ENCODE measurements at regions not wholly inside any gene's neighbourhood (a gene's known extent, or its start where the extent isn't known, plus 50 kb on each side); places are given as distances from the start of the nearest gene placed in this dataset.

GRCh38 chr2:123958011-123958410 lies 67.1 kb upstream of the CNTNAP5 start:
- Histone ChIP-seq H3K27ac (ENCODE audit: insufficient read depth, low read length) (no peak overlapping the region), H2AFZ (ENCODE audit: low read length) (no peak overlapping the region), H4K20me1 (ENCODE audit: control insufficient read depth, extremely low read depth, insufficient read depth, low read length) (no peaks in the 10 kb centered on the region), H3K4me3 (replicated peaks in 1 of 4; ENCODE audit: control extremely low read depth in 1 of 4, insufficient read depth in 1 of 4, low read depth in 3 of 4, low read length in 4 of 4) (no peak overlapping the region), H3K9me3 (ENCODE audit: control insufficient read depth, insufficient read depth, low read depth, low read length) (no peaks in the 10 kb centered on the region), H3K36me3 (ENCODE audit: control insufficient read depth, insufficient read depth, low read length) (no peaks in the 10 kb centered on the region), H3K4me1 (ENCODE audit: control insufficient read depth, extremely low read depth, insufficient read depth, low read length) (no peaks in the 10 kb centered on the region), H3K27me3 (ENCODE audit: control insufficient read depth, insufficient read depth, low read length) (no peaks in the 10 kb centered on the region), H3K79me2 (ENCODE audit: control insufficient read depth, insufficient read depth, low read length) (no peaks in the 10 kb centered on the region), H3K4me2 (ENCODE audit: extremely low read depth, insufficient read depth, low read length) (no peak overlapping the region), H3K9ac (ENCODE audit: insufficient read depth, low read length) (no peak overlapping the region)
- no peak for DNase-seq (ENCODE audit: low read depth in 2 of 2)
- no peak for TF ChIP-seq CTCF (conservative IDR thresholded peaks at IDR 0.05 in 1 of 2, IDR thresholded peaks at IDR 0.05 in 1 of 2; ENCODE audit: low read depth in 1 of 2, low read length in 2 of 2)
- no peak for TF ChIP-seq EZH2 (IDR thresholded peaks at IDR 0.05; ENCODE audit: low read length, missing control alignments)

GRCh38 chr2:123961576-123961975 lies 63.5 kb upstream of the CNTNAP5 start:
- Histone ChIP-seq H3K36me3 (ENCODE audit: control insufficient read depth, insufficient read depth, low read length) (no peaks in the 10 kb centered on the region), H3K79me2 (ENCODE audit: control insufficient read depth, insufficient read depth, low read length) (no peaks in the 10 kb centered on the region), H3K4me1 (ENCODE audit: control insufficient read depth, extremely low read depth, insufficient read depth, low read length) (no peaks in the 10 kb centered on the region), H3K27ac (ENCODE audit: insufficient read depth, low read length) (no peak overlapping the region), H4K20me1 (ENCODE audit: control insufficient read depth, extremely low read depth, insufficient read depth, low read length) (no peaks in the 10 kb centered on the region), H3K9ac (ENCODE audit: insufficient read depth, low read length) (no peak overlapping the region), H3K4me2 (ENCODE audit: extremely low read depth, insufficient read depth, low read length) (no peak overlapping the region), H3K4me3 (replicated peaks in 1 of 4; ENCODE audit: control extremely low read depth in 1 of 4, insufficient read depth in 1 of 4, low read depth in 3 of 4, low read length in 4 of 4) (no peak overlapping the region), H3K27me3 (ENCODE audit: control insufficient read depth, insufficient read depth, low read length) (no peaks in the 10 kb centered on the region), H3K9me3 (ENCODE audit: control insufficient read depth, insufficient read depth, low read depth, low read length) (no peaks in the 10 kb centered on the region), H2AFZ (ENCODE audit: low read length) (no peak overlapping the region)
- DNase-seq (ENCODE audit: low read depth in 2 of 2) = no peak
- TF ChIP-seq EZH2 (IDR thresholded peaks at IDR 0.05; ENCODE audit: low read length, missing control alignments) = no peak
- no peak for TF ChIP-seq CTCF (conservative IDR thresholded peaks at IDR 0.05 in 1 of 2, IDR thresholded peaks at IDR 0.05 in 1 of 2; ENCODE audit: low read depth in 1 of 2, low read length in 2 of 2)

GRCh38 chr2:123971564-123972318 lies 53.3 kb upstream of the CNTNAP5 start:
- no peaks in the 10 kb centered on the region for H3K27me3 ChIP-seq (ENCODE audit: control insufficient read depth, insufficient read depth, low read length)
- no peaks in the 10 kb centered on the region for H3K4me1 ChIP-seq (ENCODE audit: control insufficient read depth, extremely low read depth, insufficient read depth, low read length)
- TF ChIP-seq EZH2 (IDR thresholded peaks at IDR 0.05; ENCODE audit: low read length, missing control alignments) = no peak
- no peak for TF ChIP-seq CTCF (conservative IDR thresholded peaks at IDR 0.05 in 1 of 2, IDR thresholded peaks at IDR 0.05 in 1 of 2; ENCODE audit: low read depth in 1 of 2, low read length in 2 of 2)
- no peaks in the 10 kb centered on the region for H4K20me1 ChIP-seq (ENCODE audit: control insufficient read depth, extremely low read depth, insufficient read depth, low read length)
- H3K36me3 ChIP-seq (ENCODE audit: control insufficient read depth, insufficient read depth, low read length) = no peaks in the 10 kb centered on the region
- no peak for DNase-seq (ENCODE audit: low read depth in 2 of 2)
- no peak overlapping the region for H3K4me2 ChIP-seq (ENCODE audit: extremely low read depth, insufficient read depth, low read length)
- H2AFZ ChIP-seq (ENCODE audit: low read length) = no peak overlapping the region
- no peak overlapping the region for H3K4me3 ChIP-seq (replicated peaks in 1 of 4; ENCODE audit: control extremely low read depth in 1 of 4, insufficient read depth in 1 of 4, low read depth in 3 of 4, low read length in 4 of 4)
- no peak overlapping the region for H3K9ac ChIP-seq (ENCODE audit: insufficient read depth, low read length)
- H3K79me2 ChIP-seq (ENCODE audit: control insufficient read depth, insufficient read depth, low read length) = no peaks in the 10 kb centered on the region
- H3K27ac ChIP-seq (ENCODE audit: insufficient read depth, low read length) = no peak overlapping the region
- H3K9me3 ChIP-seq (ENCODE audit: control insufficient read depth, insufficient read depth, low read depth, low read length) = no peaks in the 10 kb centered on the region
